ENCODE measurements at regions not wholly inside any gene's neighbourhood (a gene's known extent, or its start where the extent isn't known, plus 50 kb on each side); places are given as distances from the start of the nearest gene placed in this dataset.
"Not testable (repeated sequence)": the region's sequence is repeated elsewhere in the genome, so short reads cannot be mapped to it uniquely, and the experiment has no call there.

GRCh38 chr10:117622471-117623184, 80.1 kb downstream of the EMX2 start:
- TF ChIP-seq, protein P1, sequence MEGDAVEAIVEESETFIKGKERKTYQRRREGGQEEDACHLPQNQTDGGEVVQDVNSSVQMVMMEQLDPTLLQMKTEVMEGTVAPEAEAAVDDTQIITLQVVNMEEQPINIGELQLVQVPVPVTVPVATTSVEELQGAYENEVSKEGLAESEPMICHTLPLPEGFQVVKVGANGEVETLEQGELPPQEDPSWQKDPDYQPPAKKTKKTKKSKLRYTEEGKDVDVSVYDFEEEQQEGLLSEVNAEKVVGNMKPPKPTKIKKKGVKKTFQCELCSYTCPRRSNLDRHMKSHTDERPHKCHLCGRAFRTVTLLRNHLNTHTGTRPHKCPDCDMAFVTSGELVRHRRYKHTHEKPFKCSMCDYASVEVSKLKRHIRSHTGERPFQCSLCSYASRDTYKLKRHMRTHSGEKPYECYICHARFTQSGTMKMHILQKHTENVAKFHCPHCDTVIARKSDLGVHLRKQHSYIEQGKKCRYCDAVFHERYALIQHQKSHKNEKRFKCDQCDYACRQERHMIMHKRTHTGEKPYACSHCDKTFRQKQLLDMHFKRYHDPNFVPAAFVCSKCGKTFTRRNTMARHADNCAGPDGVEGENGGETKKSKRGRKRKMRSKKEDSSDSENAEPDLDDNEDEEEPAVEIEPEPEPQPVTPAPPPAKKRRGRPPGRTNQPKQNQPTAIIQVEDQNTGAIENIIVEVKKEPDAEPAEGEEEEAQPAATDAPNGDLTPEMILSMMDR (IDR thresholded peaks at IDR 0.05; ENCODE audit: unreplicated experiment), result no peak
- DNase-seq (ENCODE audit: low spot score), result no peak
- Mint-ChIP-seq H3K27me3 (ENCODE audit: unreplicated experiment) (peaks cover 4% of the 10 kb centered on the region), H3K9me3 (ENCODE audit: unreplicated experiment) (no peaks in the 10 kb centered on the region), H3K4me3 (ENCODE audit: unreplicated experiment) (no peak overlapping the region), H3K4me1 (ENCODE audit: unreplicated experiment) (peaks cover 3% of the 10 kb centered on the region), H3K27ac (ENCODE audit: unreplicated experiment) (no peak overlapping the region), H3K36me3 (ENCODE audit: low read depth, unreplicated experiment) (no peaks in the 10 kb centered on the region)

DNA sequence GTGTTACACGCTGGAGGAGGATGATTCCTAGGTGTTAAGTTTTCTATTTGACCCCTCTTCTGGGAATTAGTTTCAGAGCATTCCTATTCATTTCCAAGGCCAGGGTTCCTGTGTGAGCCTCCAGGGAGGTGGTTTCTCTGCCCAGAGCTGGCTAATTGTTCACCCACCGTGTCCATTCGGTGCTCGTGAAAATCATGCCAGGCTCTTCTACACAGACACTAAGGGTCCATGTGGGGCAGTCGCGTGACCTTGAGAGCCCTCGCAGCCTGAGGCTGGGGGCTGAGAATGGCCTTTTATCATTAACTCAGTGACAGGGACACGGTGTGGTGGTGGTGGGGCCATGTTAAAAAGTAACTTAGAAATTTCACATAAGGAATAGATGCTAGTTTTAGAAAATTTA, 83.7 kb downstream of the EMX2 start:
- no peak for DNase-seq (ENCODE audit: low spot score)
- H3K4me1 Mint-ChIP-seq (ENCODE audit: unreplicated experiment), result peaks cover 5% of the 10 kb centered on the region
- peaks cover 4% of the 10 kb centered on the region for H3K27me3 Mint-ChIP-seq (ENCODE audit: unreplicated experiment)
- no peak overlapping the region for H3K4me3 Mint-ChIP-seq (ENCODE audit: unreplicated experiment)
- no peaks in the 10 kb centered on the region for H3K9me3 Mint-ChIP-seq (ENCODE audit: unreplicated experiment)
- no peak overlapping the region for H3K27ac Mint-ChIP-seq (ENCODE audit: unreplicated experiment)
- no peaks in the 10 kb centered on the region for H3K36me3 Mint-ChIP-seq (ENCODE audit: low read depth, unreplicated experiment)
- TF ChIP-seq, protein P1 (IDR thresholded peaks at IDR 0.05; ENCODE audit: unreplicated experiment), result no peak

GRCh38 chr10:117627561-117627960, 85.0 kb downstream of the EMX2 start:
- peaks cover 3% of the 10 kb centered on the region for H3K27me3 Mint-ChIP-seq (ENCODE audit: unreplicated experiment)
- no peak for DNase-seq (ENCODE audit: low spot score)
- H3K27ac Mint-ChIP-seq (ENCODE audit: unreplicated experiment), result no peak overlapping the region
- TF ChIP-seq, protein P1 (IDR thresholded peaks at IDR 0.05; ENCODE audit: unreplicated experiment), result no peak
- no peaks in the 10 kb centered on the region for H3K36me3 Mint-ChIP-seq (ENCODE audit: low read depth, unreplicated experiment)
- H3K4me1 Mint-ChIP-seq (ENCODE audit: unreplicated experiment), result peaks cover 2% of the 10 kb centered on the region
- no peak overlapping the region for H3K4me3 Mint-ChIP-seq (ENCODE audit: unreplicated experiment)
- H3K9me3 Mint-ChIP-seq (ENCODE audit: unreplicated experiment), result no peaks in the 10 kb centered on the region

- H3K4me3 Mint-ChIP-seq (ENCODE audit: unreplicated experiment); H3K9me3 Mint-ChIP-seq (ENCODE audit: unreplicated experiment); H3K27me3 Mint-ChIP-seq (ENCODE audit: unreplicated experiment); DNase-seq (ENCODE audit: low spot score); H3K27ac Mint-ChIP-seq (ENCODE audit: unreplicated experiment); H3K4me1 Mint-ChIP-seq (ENCODE audit: unreplicated experiment); H3K36me3 Mint-ChIP-seq (ENCODE audit: low read depth, unreplicated experiment): not testable (repeated sequence)
Observed at GRCh38 chr10:117629717-117630116, 87.2 kb downstream of the EMX2 start.

- H3K36me3 Mint-ChIP-seq (ENCODE audit: low read depth, unreplicated experiment), result no peaks in the 10 kb centered on the region
- no peak overlapping the region for H3K27ac Mint-ChIP-seq (ENCODE audit: unreplicated experiment)
- TF ChIP-seq, protein P1 (IDR thresholded peaks at IDR 0.05; ENCODE audit: unreplicated experiment), result no peak
- H3K27me3 Mint-ChIP-seq (ENCODE audit: unreplicated experiment), result peaks cover 1% of the 10 kb centered on the region
- peaks cover 2% of the 10 kb centered on the region for H3K4me1 Mint-ChIP-seq (ENCODE audit: unreplicated experiment)
- DNase-seq (ENCODE audit: low spot score), result no peak
- H3K9me3 Mint-ChIP-seq (ENCODE audit: unreplicated experiment), result no peaks in the 10 kb centered on the region
- no peak overlapping the region for H3K4me3 Mint-ChIP-seq (ENCODE audit: unreplicated experiment)
Observed at GRCh38 chr10:117631276-117632145, 89.0 kb downstream of the EMX2 start.

Data from endothelial cell (in vitro differentiated cells).